IPS-15b (cell line): ENCODE measurements at regions not wholly inside any gene's neighbourhood (a gene's known extent, or its start where the extent isn't known, plus 50 kb on each side); places are given as distances from the start of the nearest gene placed in this dataset.

Source experiments
- H3K27me3 ChIP-seq: one replicate; pipeline ENCODE4 v1.6.1; 2013; ENCODE audit warnings: low read length; ENCODE audit not compliant: control insufficient read depth, insufficient read depth
- H3K36me3 ChIP-seq: one replicate; pipeline ENCODE4 v1.6.1; 2013; ENCODE audit warnings: low read length; ENCODE audit not compliant: control insufficient read depth, insufficient read depth
- H3K4me1 ChIP-seq: one replicate; pipeline ENCODE4 v1.6.1; 2013; ENCODE audit warnings: mild to moderate bottlenecking, low read length; ENCODE audit not compliant: control insufficient read depth, insufficient read depth
- H3K4me3 ChIP-seq: one replicate; pipeline ENCODE4 v1.5.1; 2013; ENCODE audit warnings: low read depth, low read length
- H3K9ac ChIP-seq: one replicate; pipeline ENCODE4 v1.6.1; 2013; ENCODE audit warnings: low read depth, mild to moderate bottlenecking, low read length
- H3K9me3 ChIP-seq: one replicate; pipeline ENCODE4 v1.6.1; 2013; ENCODE audit warnings: mild to moderate bottlenecking, low read length; ENCODE audit not compliant: control insufficient read depth, insufficient read depth

- Histone ChIP-seq H3K9ac (no peak overlapping the region), H3K4me1 (peaks cover 2% of the 10 kb centered on the region), H3K9me3 (no peaks in the 10 kb centered on the region), H3K27me3 (no peaks in the 10 kb centered on the region), H3K36me3 (no peaks in the 10 kb centered on the region), H3K4me3 (no peak overlapping the region)
Observed at GRCh38 chr14:42200957-42201356, 594.3 kb downstream of the LRFN5 start.

- Histone ChIP-seq H3K36me3 (no peaks in the 10 kb centered on the region), H3K4me3 (no peak overlapping the region), H3K9me3 (no peaks in the 10 kb centered on the region), H3K4me1 (peaks cover 2% of the 10 kb centered on the region), H3K27me3 (no peaks in the 10 kb centered on the region), H3K9ac (no peak overlapping the region)
Observed at GRCh38 chr14:42198010-42198409, 591.3 kb downstream of the LRFN5 start.

- H3K9me3 ChIP-seq, result no peaks in the 10 kb centered on the region
- H3K4me3 ChIP-seq, result no peak overlapping the region
- no peaks in the 10 kb centered on the region for H3K36me3 ChIP-seq
- H3K9ac ChIP-seq, result no peak overlapping the region
- no peaks in the 10 kb centered on the region for H3K4me1 ChIP-seq
- H3K27me3 ChIP-seq, result no peaks in the 10 kb centered on the region
Observed at GRCh38 chr14:42192738-42193653, 586.3 kb downstream of the LRFN5 start.

GRCh38 chr14:42190744-42191143 is 584.1 kb downstream of the LRFN5 start:
- Histone ChIP-seq H3K27me3 (no peaks in the 10 kb centered on the region), H3K4me3 (no peak overlapping the region), H3K36me3 (no peaks in the 10 kb centered on the region)

GRCh38 chr14:42187846-42188245 is 581.2 kb downstream of the LRFN5 start:
- H3K4me3 ChIP-seq, result no peak overlapping the region
- H3K4me1 ChIP-seq, result no peaks in the 10 kb centered on the region
- no peak overlapping the region for H3K9ac ChIP-seq
- H3K27me3 ChIP-seq, result no peaks in the 10 kb centered on the region
- H3K9me3 ChIP-seq, result no peaks in the 10 kb centered on the region
- no peaks in the 10 kb centered on the region for H3K36me3 ChIP-seq

More at GRCh38 chr14:42190744-42191143, 584.1 kb downstream of the LRFN5 start:
- Histone ChIP-seq H3K9ac (no peak overlapping the region), H3K9me3 (no peaks in the 10 kb centered on the region), H3K4me1 (no peaks in the 10 kb centered on the region)

GRCh38 chr14:42185718-42186117 is 579.0 kb downstream of the LRFN5 start:
- Histone ChIP-seq H3K9me3 (no peaks in the 10 kb centered on the region), H3K4me1 (no peaks in the 10 kb centered on the region), H3K27me3 (no peaks in the 10 kb centered on the region), H3K4me3 (no peak overlapping the region), H3K9ac (no peak overlapping the region), H3K36me3 (no peaks in the 10 kb centered on the region)

GRCh38 chr14:42174357-42174756 is 567.7 kb downstream of the LRFN5 start:
- Histone ChIP-seq H3K4me1 (no peaks in the 10 kb centered on the region), H3K36me3 (no peaks in the 10 kb centered on the region), H3K9me3 (no peaks in the 10 kb centered on the region), H3K27me3 (no peaks in the 10 kb centered on the region), H3K9ac (no peak overlapping the region), H3K4me3 (no peak overlapping the region)

- H3K36me3 ChIP-seq, result no peaks in the 10 kb centered on the region
- H3K4me3 ChIP-seq, result no peak overlapping the region
- H3K27me3 ChIP-seq, result no peaks in the 10 kb centered on the region
- no peaks in the 10 kb centered on the region for H3K4me1 ChIP-seq
- H3K9ac ChIP-seq, result no peak overlapping the region
- no peaks in the 10 kb centered on the region for H3K9me3 ChIP-seq
Observed at GRCh38 chr14:42173206-42173605, 566.5 kb downstream of the LRFN5 start.

- Histone ChIP-seq H3K4me1 (no peaks in the 10 kb centered on the region), H3K9me3 (no peaks in the 10 kb centered on the region), H3K4me3 (no peak overlapping the region), H3K36me3 (no peaks in the 10 kb centered on the region), H3K9ac (no peak overlapping the region), H3K27me3 (no peaks in the 10 kb centered on the region)
Observed at GRCh38 chr14:42172304-42172703, 565.6 kb downstream of the LRFN5 start.

GRCh38 chr14:42163136-42163535 is 556.5 kb downstream of the LRFN5 start:
- H3K9ac ChIP-seq, result no peak overlapping the region
- H3K36me3 ChIP-seq, result no peaks in the 10 kb centered on the region
- H3K9me3 ChIP-seq, result no peaks in the 10 kb centered on the region
- no peaks in the 10 kb centered on the region for H3K27me3 ChIP-seq
- H3K4me1 ChIP-seq, result no peaks in the 10 kb centered on the region
- no peak overlapping the region for H3K4me3 ChIP-seq

GRCh38 chr14:42159138-42159537 is 552.5 kb downstream of the LRFN5 start:
- no peaks in the 10 kb centered on the region for H3K9me3 ChIP-seq
- H3K4me3 ChIP-seq, result no peak overlapping the region

GRCh38 chr14:42149609-42150261 is 543.1 kb downstream of the LRFN5 start:
- H3K4me3 ChIP-seq, result no peak overlapping the region
- no peaks in the 10 kb centered on the region for H3K36me3 ChIP-seq
- H3K9ac ChIP-seq, result no peak overlapping the region
- no peaks in the 10 kb centered on the region for H3K4me1 ChIP-seq
- H3K9me3 ChIP-seq, result no peaks in the 10 kb centered on the region
- H3K27me3 ChIP-seq, result no peaks in the 10 kb centered on the region

More at GRCh38 chr14:42159138-42159537, 552.5 kb downstream of the LRFN5 start:
- no peak overlapping the region for H3K9ac ChIP-seq
- no peaks in the 10 kb centered on the region for H3K4me1 ChIP-seq
- no peaks in the 10 kb centered on the region for H3K36me3 ChIP-seq
- H3K27me3 ChIP-seq, result no peaks in the 10 kb centered on the region
